Stimulated activated CD4-positive, alpha-beta T cell treated with anti-CD3 and anti-CD28 coated beads, Interleukin-2, amount 100 ng/mL, for 4 hours (primary cell): ENCODE measurements at regions not wholly inside any gene's neighbourhood (a gene's known extent, or its start where the extent isn't known, plus 50 kb on each side); places are given as distances from the start of the nearest gene placed in this dataset.

Experiments
- DNase-seq: peaks from one replicate; pipeline ENCODE4 v3.0.0-alpha.2; 2020; ENCODE audit warnings: low read depth

GRCh38 chrX:40148385-40149285 is 50.9 kb upstream of the BCOR start:
- no peak for DNase-seq

- no peak for DNase-seq
Measured at GRCh38 chrX:40147971-40148370, 50.2 kb upstream of the BCOR start.
